HEK293T (cell line): ENCODE measurements at regions not wholly inside any gene's neighbourhood (a gene's known extent, or its start where the extent isn't known, plus 50 kb on each side); places are given as distances from the start of the nearest gene placed in this dataset.

Experiments used
- ARNT ChIP-seq: fragments of 450-650 bp; IDR thresholded peaks from 2 replicates; pipeline ENCODE4 v1.6.1; 2017; ENCODE audit warnings: mild to moderate bottlenecking
- BHLHE40 ChIP-seq: fragments of 450-650 bp; IDR thresholded peaks from 2 replicates; pipeline ENCODE4 v1.6.1; 2016; ENCODE audit warnings: mild to moderate bottlenecking, moderate library complexity, borderline replicate concordance
- CTBP1 ChIP-seq: fragments of 450-650 bp; IDR thresholded peaks from 2 replicates; pipeline ENCODE4 v1.6.1; 2016; ENCODE audit warnings: borderline replicate concordance
- FOXK2 ChIP-seq: fragments of 450-650 bp; IDR thresholded peaks from 2 replicates; pipeline ENCODE4 v1.6.1; 2016; ENCODE audit warnings: mild to moderate bottlenecking
- FOXM1 ChIP-seq: fragments of 450-650 bp; IDR thresholded peaks from 2 replicates; pipeline ENCODE4 v1.6.1; 2017; ENCODE audit warnings: mild to moderate bottlenecking, borderline replicate concordance
- HDGF ChIP-seq: fragments of 450-650 bp; IDR thresholded peaks from 2 replicates; pipeline ENCODE4 v1.6.1; 2017; ENCODE audit warnings: antibody characterized with exemption, borderline replicate concordance
- NFRKB ChIP-seq: fragments of 450-650 bp; IDR thresholded peaks from 2 replicates; pipeline ENCODE4 v1.6.1; 2016; ENCODE audit warnings: mild to moderate bottlenecking, moderate library complexity
- SP1 ChIP-seq: fragments of 450-650 bp; IDR thresholded peaks from 2 replicates; pipeline ENCODE4 v1.6.1; 2017
- ZNF384 ChIP-seq: fragments of 450-650 bp; IDR thresholded peaks from 2 replicates; pipeline ENCODE4 v1.6.1; 2016

DNA sequence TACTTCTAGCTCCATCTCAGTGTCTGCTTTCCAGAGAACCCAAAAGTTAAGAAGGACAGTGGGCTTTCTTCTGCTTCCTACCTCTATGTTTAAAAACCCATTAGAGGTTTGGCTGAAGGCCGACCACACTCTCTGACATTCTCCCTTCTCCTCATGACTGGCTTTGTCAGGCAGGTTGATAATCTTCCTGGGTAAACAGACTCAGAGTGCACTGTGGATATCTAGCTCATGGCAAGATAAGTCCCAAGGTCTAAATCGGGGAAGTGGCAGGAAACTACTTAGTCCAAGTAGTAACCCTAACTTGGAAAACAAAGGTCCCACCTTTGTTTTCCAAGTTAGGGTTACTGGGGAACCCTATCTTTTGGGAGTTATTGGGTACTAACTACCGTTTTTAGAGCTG lies 161.9 kb upstream of the SPAG17 start:
- no peak for TF ChIP-seq FOXK2
- no peak for TF ChIP-seq HDGF
- no peak for TF ChIP-seq CTBP1
- TF ChIP-seq ARNT = no peak
- TF ChIP-seq BHLHE40 = no peak
- TF ChIP-seq ZNF384 = no peak
- no peak for TF ChIP-seq SP1
- no peak for TF ChIP-seq FOXM1
- no peak for TF ChIP-seq NFRKB
